ENCODE measurements at regions not wholly inside any gene's neighbourhood (a gene's known extent, or its start where the extent isn't known, plus 50 kb on each side); places are given as distances from the start of the nearest gene placed in this dataset.

DNA sequence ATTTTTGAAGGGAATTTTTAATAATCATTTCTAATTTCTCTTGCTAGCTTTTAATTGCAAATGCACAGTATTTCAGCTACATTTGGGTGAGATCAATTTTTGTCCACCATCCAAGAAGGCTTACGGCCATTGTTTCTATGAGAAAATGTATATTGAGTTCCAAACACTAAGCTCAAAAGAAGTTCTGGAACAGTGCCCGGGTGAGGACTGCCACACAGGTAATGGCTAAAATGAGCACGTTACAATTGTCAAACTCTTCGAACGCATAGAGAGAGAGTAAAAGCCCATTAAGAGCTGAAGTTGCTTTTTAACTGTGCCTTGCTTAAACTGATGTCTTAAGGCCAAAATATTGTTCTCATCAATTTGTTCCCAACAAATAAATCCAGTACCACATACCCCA lies 755.0 kb downstream of the DIAPH3 start:
- Histone ChIP-seq H3K27ac (no peak overlapping the region), H3K4me3 (no peak overlapping the region), H3K9me3 (no peaks in the 10 kb centered on the region), H3K4me1 (replicated peaks) (no peaks in the 10 kb centered on the region), H3K27me3 (replicated peaks; ENCODE audit: insufficient read depth) (no peaks in the 10 kb centered on the region), H3K36me3 (no peaks in the 10 kb centered on the region)
- no peak for DNase-seq (ENCODE audit: low spot score)
- 72% methylated on average over 5 of the region's 5 CpGs for WGBS
- no peak for TF ChIP-seq POLR2AphosphoS5 (IDR thresholded peaks at IDR 0.05)
- no peak for TF ChIP-seq CTCF (IDR thresholded peaks at IDR 0.05)
- TF ChIP-seq POLR2A (IDR thresholded peaks at IDR 0.05), result no peak
- intact Hi-C loops (cut with DNase I), result no loop called here

DNA sequence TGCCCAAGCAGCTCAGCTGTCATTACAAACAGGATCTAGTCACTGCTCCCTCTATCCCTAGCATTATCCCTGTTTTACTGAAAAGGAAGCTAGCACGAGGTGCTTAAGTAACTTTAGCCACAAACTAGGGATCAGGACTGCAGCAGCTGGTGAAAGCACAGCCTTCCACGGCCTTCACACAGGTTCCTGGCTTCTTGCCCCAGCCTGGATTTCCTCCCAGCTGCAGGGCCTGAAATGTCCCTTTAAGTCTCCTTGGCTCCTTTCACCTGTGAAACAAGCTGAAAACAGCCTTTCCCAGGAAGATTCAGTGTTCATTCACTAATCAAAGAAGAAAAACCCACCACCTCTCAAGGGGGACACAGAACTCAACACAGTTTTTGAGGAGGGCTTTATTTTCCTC lies 754.5 kb downstream of the DIAPH3 start:
- DNase-seq (ENCODE audit: low spot score), result no peak
- Histone ChIP-seq H3K36me3 (no peaks in the 10 kb centered on the region), H3K4me3 (no peak overlapping the region), H3K27me3 (replicated peaks; ENCODE audit: insufficient read depth) (no peaks in the 10 kb centered on the region), H3K27ac (no peak overlapping the region), H3K4me1 (replicated peaks) (no peaks in the 10 kb centered on the region), H3K9me3 (no peaks in the 10 kb centered on the region)
- intact Hi-C loops (cut with DNase I), result no loop called here
- 16% methylated on average over 2 of the region's 2 CpGs for WGBS
- TF ChIP-seq POLR2AphosphoS5 (IDR thresholded peaks at IDR 0.05) (no peak), POLR2A (IDR thresholded peaks at IDR 0.05) (no peak), CTCF (IDR thresholded peaks at IDR 0.05) (no peak)

DNA sequence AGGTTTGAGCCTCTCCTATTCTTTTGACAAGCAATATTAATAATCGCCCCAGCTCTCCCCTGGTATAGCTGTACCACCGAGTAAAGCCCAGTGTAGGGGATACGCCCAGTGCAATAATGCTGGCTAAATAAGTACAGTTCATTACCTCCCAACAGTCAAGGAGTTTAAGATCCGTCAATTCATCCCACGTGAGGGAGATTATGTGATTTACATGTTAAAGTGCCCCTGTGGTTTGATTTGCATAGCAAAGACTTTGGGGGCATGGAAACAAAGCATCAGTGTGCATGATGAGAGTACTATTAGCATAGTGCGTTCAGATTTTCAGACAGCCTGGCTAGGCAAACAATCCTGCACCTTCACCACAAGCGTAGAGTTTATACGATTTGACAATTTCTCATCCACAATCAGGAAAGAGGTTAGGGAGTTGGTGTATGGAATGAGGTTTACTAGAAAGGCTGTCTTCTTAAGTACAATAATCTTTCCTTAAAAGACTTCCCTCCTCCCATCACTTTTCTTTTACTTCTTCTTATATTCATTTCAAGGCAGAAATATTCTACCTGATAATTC lies 754.0 kb downstream of the DIAPH3 start:
- TF ChIP-seq CTCF (IDR thresholded peaks at IDR 0.05) (no peak), POLR2AphosphoS5 (IDR thresholded peaks at IDR 0.05) (no peak), POLR2A (IDR thresholded peaks at IDR 0.05) (no peak)
- intact Hi-C loops (cut with DNase I), result no loop called here
- Histone ChIP-seq H3K9me3 (no peaks in the 10 kb centered on the region), H3K36me3 (no peaks in the 10 kb centered on the region), H3K4me3 (no peak overlapping the region), H3K27ac (no peak overlapping the region), H3K27me3 (replicated peaks; ENCODE audit: insufficient read depth) (no peaks in the 10 kb centered on the region), H3K4me1 (replicated peaks) (no peaks in the 10 kb centered on the region)
- 55% methylated on average over 8 of the region's 8 CpGs for WGBS
- no peak for DNase-seq (ENCODE audit: low spot score)

DNA sequence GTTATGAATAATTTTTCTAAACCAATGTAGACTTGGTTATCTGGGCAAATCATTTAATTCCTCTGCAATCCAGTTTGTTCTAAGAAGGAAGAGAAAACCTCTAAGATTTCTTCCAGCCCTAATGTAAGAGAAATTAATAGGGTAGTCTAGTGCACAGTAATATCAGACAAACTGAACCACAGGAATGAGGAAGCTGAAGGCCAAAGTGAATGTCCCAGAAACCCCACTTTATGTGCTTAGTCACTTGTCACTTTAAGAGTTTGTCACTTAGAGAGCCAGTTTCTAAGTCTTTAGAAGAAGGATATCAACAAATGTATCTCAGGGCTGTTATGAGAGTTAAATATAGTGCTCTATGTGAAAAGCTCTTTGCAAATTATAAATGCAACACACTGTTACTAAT lies 750.6 kb downstream of the DIAPH3 start:
- intact Hi-C loops (cut with DNase I), result no loop called here
- TF ChIP-seq POLR2AphosphoS5 (IDR thresholded peaks at IDR 0.05) (no peak), CTCF (IDR thresholded peaks at IDR 0.05) (no peak), POLR2A (IDR thresholded peaks at IDR 0.05) (no peak)
- H3K36me3 ChIP-seq, result no peaks in the 10 kb centered on the region
- H3K4me3 ChIP-seq, result no peak overlapping the region
- no peak overlapping the region for H3K27ac ChIP-seq
- DNase-seq (ENCODE audit: low spot score), result no peak
- no peaks in the 10 kb centered on the region for H3K27me3 ChIP-seq (replicated peaks; ENCODE audit: insufficient read depth)
- H3K4me1 ChIP-seq (replicated peaks), result no peaks in the 10 kb centered on the region
- H3K9me3 ChIP-seq, result no peaks in the 10 kb centered on the region

DNA sequence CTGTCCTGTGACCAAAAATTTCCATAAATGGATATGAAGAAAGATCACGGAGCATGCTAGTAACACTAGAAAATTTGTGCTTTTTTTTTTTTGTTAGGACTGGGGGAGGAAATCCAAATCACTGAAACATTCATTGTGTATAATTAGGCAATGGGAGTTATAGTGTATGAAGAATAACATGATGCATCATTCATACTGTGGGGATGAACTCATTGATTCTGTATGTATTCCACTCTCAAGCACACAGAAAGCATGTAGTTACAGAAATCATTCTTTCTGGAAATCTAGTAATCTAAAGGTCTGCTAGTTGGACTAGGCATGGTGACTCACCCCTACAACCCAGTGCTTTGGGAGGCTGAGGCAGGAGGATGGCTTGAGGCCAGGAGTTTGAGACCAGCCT lies 749.7 kb downstream of the DIAPH3 start:
- intact Hi-C loops (cut with DNase I), result no loop called here
- H3K4me3 ChIP-seq, result no peak overlapping the region
- H3K27ac ChIP-seq, result no peak overlapping the region
- H3K36me3 ChIP-seq, result no peaks in the 10 kb centered on the region
- no peaks in the 10 kb centered on the region for H3K27me3 ChIP-seq (replicated peaks; ENCODE audit: insufficient read depth)
- no peaks in the 10 kb centered on the region for H3K9me3 ChIP-seq
- 54% methylated on average over 1 of the region's 1 CpG for WGBS
- DNase-seq (ENCODE audit: low spot score), result no peak
- TF ChIP-seq CTCF (IDR thresholded peaks at IDR 0.05) (no peak), POLR2AphosphoS5 (IDR thresholded peaks at IDR 0.05) (no peak), POLR2A (IDR thresholded peaks at IDR 0.05) (no peak)
- H3K4me1 ChIP-seq (replicated peaks), result no peaks in the 10 kb centered on the region

Data from prostate gland (tissue), 2 donors.